SK-N-MC (cell line): ENCODE measurements at regions not wholly inside any gene's neighbourhood (a gene's known extent, or its start where the extent isn't known, plus 50 kb on each side); places are given as distances from the start of the nearest gene placed in this dataset.

Source experiments
- DNase-seq: peaks from one replicate; pipeline ENCODE4 v3.0.0-alpha.2; 2011; ENCODE audit warnings: low read depth, low spot score
- H3K27ac ChIP-seq: fragments of 200-600 bp; sonication (generic); 2 replicates; pipeline ENCODE4 v1.5.1; 2016; ENCODE audit warnings: mixed run types
- H3K36me3 ChIP-seq: fragments of 200-600 bp; sonication (generic); 2 replicates; pipeline ENCODE4 v1.6.1; 2017; ENCODE audit warnings: antibody characterized with exemption, low read length, mixed read lengths; ENCODE audit not compliant: insufficient read depth
- H3K4me3 ChIP-seq: fragments of 200-600 bp; sonication (generic); 2 replicates; pipeline ENCODE4 v1.5.1; 2016
- H3K9ac ChIP-seq: fragments of 200-600 bp; sonication (generic); 2 replicates; pipeline ENCODE4 v1.8.0; 2017; ENCODE audit warnings: mixed run types, mixed read lengths; ENCODE audit not compliant: insufficient read length
- H3K9me3 ChIP-seq: fragments of 200-600 bp; sonication (generic); 2 replicates; pipeline ENCODE4 v1.6.1; 2017; ENCODE audit warnings: low read depth, mild to moderate bottlenecking, antibody characterized with exemption, low read length, moderate library complexity, mixed read lengths
- EZH2 ChIP-seq: fragments of 200-600 bp; sonication (generic); IDR thresholded peaks from one replicate; pipeline ENCODE4 v1.6.1; 2017; ENCODE audit warnings: antibody characterized with exemption
- FOXP2 ChIP-seq: optimal IDR thresholded peaks from 2 replicates; pipeline ENCODE3; 2011; ENCODE audit warnings: mild to moderate bottlenecking, moderate library complexity; ENCODE audit not compliant: insufficient read depth; ENCODE audit errors: extremely low read length, control extremely low read depth
- POLR2AphosphoS5 ChIP-seq: IDR thresholded peaks from 2 replicates; pipeline ENCODE4 v1.6.1; 2012; ENCODE audit warnings: mild to moderate bottlenecking, low read depth, low read length, borderline replicate concordance

DNA sequence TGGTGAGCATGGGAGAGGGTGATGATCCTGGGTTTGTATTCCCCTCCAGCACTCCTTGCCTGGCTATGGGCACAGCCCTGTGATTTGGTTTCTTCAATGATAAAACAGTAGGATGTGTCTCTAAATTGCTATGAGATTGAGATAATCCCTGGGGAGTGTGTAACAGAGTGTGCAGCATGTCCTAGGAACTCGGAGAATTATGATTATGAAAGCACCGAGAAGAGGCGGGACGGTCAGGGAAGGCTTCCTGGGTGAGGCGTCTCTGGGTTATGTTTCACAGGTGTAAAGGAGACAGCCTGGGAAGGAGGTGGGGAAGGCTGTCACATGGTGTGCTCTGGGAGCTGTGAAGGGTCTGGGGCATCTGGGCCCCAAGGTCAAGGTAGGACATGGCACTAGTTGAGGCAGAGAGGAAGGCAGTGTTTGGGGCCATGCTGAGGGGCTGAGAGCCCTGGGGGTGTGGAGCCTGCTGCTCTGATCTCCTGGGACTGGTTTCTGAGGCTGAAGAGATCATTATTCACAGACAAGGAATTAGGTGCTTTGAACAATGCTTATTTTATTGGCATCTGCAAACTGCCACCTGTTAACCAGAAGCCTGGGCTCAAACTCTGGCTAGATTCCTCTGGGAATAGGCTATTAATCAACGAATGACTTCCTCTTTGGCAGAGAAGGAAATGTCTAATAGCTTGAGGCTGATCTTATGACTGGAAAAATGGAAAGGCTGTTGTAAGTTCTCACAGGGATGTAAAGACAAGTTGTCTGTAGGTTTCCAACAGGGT, 73.8 kb upstream of the IL12B start:
- no peaks in the 10 kb centered on the region for H3K9me3 ChIP-seq
- H3K36me3 ChIP-seq: no peaks in the 10 kb centered on the region
- H3K27ac ChIP-seq: no peak overlapping the region
- DNase-seq: no peak
- TF ChIP-seq FOXP2 (no peak), EZH2 (no peak), POLR2AphosphoS5 (no peak)
- no peak overlapping the region for H3K4me3 ChIP-seq
- H3K9ac ChIP-seq: no peak overlapping the region

DNA sequence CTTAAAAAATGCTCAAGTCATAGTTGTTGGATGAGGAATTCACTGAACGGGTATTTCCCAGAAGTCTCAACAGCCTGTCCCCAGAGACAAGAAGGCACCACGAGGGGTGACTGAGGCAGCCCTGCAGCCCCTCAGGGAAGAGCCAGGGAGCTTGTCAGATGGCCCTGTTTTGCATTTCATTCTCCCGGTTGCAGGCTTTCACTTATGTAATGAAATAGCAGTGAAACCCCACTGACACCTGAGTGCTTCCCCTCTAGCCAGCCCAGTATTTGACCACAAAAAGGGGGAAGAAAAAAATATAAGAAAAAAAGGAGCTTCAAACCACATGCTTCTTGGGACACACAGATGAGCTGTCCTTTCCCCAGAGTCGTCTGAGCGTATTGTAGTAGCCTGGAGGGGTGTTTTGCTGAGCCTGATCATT, 75.3 kb upstream of the IL12B start:
- TF ChIP-seq EZH2 (no peak), POLR2AphosphoS5 (no peak)
- DNase-seq: no peak
- Histone ChIP-seq H3K4me3 (no peak overlapping the region), H3K9ac (no peak overlapping the region), H3K9me3 (no peaks in the 10 kb centered on the region), H3K27ac (no peak overlapping the region), H3K36me3 (no peaks in the 10 kb centered on the region)

DNA sequence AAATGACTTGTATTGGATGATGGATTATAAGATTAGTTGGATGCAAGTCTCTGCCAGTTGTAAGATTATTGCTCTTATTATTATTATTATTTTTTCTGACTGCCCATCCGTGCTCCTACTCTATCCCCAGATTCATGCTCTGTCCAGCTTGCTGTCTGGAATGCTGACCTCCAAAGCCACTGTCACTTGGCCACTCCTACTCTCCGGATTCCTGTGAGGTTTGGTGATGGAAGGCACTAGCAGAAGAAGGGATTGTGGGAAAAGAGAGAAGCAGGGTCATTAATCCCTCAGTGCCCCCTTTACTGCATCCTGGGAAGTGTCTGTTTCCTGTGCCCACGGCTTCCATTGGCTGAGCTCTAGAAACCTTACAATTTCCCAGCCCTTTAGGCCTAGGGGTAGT, 76.3 kb upstream of the IL12B start:
- no peak overlapping the region for H3K4me3 ChIP-seq
- no peaks in the 10 kb centered on the region for H3K36me3 ChIP-seq
- H3K9me3 ChIP-seq: no peaks in the 10 kb centered on the region
- H3K27ac ChIP-seq: no peak overlapping the region
- no peak for DNase-seq
- no peak for TF ChIP-seq POLR2AphosphoS5
- no peak for TF ChIP-seq EZH2
- TF ChIP-seq FOXP2: no peak
- no peak overlapping the region for H3K9ac ChIP-seq

DNA sequence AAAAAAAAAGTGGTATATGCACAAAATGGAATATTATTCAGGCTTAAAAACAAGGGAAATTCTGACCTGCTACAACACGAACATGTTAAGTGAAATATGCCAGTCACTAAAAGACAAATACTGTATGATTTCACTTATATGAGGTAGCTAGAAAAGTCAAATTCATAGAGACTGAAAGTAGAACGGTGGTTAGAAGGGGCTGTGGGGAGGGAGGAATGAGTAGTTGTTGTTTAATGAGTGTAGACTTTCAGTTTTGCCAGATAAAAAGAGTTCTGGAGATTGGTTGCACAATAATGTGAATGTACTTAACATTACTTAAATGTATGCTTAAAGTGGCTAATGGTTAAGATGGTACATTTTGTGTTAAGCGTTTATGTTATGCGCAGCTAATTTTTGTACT, 79.5 kb upstream of the IL12B start:
- H3K9me3 ChIP-seq: no peaks in the 10 kb centered on the region
- no peak overlapping the region for H3K4me3 ChIP-seq
- H3K36me3 ChIP-seq: no peaks in the 10 kb centered on the region
- DNase-seq: no peak
- no peak overlapping the region for H3K9ac ChIP-seq
- TF ChIP-seq EZH2 (no peak), FOXP2 (no peak), POLR2AphosphoS5 (no peak)
- no peak overlapping the region for H3K27ac ChIP-seq

DNA sequence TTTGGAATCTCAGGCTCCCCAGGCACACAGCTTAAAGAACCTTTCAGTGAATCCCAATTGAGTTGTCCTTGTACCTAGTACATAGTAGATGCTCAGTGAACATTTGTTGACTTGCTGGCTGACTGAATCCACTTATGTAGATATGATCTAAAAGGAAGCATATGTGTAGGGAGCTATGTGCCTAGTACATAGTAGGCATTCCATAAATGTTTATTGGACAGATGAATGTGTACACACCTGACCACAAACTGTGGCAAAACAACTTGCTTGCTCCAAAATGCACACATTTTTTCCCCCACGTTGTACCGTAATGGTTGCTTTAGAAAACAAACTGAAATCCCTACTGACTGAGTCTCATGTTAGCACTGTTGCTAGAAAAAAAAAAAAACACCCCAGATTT, 80.2 kb upstream of the IL12B start:
- Histone ChIP-seq H3K9me3 (no peaks in the 10 kb centered on the region), H3K36me3 (no peaks in the 10 kb centered on the region), H3K4me3 (no peak overlapping the region), H3K27ac (no peak overlapping the region), H3K9ac (no peak overlapping the region)
- no peak for DNase-seq
- TF ChIP-seq EZH2 (no peak), POLR2AphosphoS5 (no peak), FOXP2 (no peak)

DNA sequence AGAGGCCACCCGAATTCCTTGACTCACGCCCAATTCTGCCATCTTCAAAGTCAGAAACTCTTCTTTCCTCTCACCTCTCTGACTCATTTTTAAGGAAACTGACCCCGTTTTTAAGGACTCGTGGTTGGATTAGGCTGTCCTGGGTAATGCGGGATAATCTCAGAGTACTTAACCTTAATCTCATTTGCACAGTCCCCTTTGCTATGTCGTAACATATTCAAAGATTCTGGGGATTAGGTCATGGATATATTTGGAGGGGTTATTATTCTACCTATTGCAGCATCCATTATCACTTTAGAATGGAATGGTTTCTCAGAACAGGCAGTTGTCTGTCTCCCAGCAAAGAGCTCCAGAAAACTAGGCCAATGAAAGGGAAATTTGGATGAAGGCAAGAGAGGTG, 80.8 kb upstream of the IL12B start:
- DNase-seq: no peak

DNA sequence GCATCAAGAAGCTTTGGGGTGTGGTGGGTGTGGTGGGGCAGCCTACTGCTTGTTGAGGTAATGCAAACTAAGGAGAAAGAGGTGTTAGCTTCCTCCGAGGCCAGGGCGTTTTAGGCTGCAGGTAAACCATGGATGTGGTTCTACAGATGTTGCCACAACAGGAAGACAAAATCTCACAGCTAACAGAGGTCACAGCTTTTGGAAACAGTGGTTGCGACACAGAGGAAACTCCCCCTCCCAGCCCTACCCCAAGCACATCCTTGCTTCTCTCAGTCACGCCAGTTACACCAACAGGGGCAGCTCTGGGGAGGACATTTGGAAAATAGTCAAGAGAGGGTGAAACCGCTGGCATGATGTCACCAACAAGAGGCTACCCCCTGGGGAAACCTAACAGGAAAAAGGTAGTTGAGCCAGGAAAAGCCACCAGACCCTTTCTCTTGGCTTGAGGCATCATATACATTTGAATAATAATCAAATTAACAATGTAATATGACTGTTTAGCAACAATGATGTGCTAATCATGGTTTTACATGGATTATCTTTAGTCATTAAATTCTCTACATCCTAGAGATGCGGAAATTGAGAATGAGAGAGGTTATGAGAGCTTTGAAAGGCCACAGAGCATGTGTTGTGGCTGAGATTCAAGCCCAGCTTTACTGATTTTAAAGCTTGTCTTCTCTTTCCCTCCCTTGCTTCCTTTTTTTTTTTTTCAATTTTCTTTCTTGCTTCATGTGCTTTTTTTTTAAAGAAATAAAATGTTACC, 82.2 kb upstream of the IL12B start:
- H3K4me3 ChIP-seq: no peak overlapping the region
- H3K27ac ChIP-seq: no peak overlapping the region
- no peaks in the 10 kb centered on the region for H3K36me3 ChIP-seq
- TF ChIP-seq EZH2 (no peak), POLR2AphosphoS5 (no peak), FOXP2 (no peak)
- no peaks in the 10 kb centered on the region for H3K9me3 ChIP-seq
- DNase-seq: no peak
- H3K9ac ChIP-seq: no peak overlapping the region

More for the DNA sequence above, 80.8 kb upstream of the IL12B start:
- H3K36me3 ChIP-seq: no peaks in the 10 kb centered on the region
- no peak for TF ChIP-seq POLR2AphosphoS5
- no peak for TF ChIP-seq FOXP2
- TF ChIP-seq EZH2: no peak
- no peak overlapping the region for H3K4me3 ChIP-seq
- H3K27ac ChIP-seq: no peak overlapping the region
- no peak overlapping the region for H3K9ac ChIP-seq
- no peaks in the 10 kb centered on the region for H3K9me3 ChIP-seq

DNA sequence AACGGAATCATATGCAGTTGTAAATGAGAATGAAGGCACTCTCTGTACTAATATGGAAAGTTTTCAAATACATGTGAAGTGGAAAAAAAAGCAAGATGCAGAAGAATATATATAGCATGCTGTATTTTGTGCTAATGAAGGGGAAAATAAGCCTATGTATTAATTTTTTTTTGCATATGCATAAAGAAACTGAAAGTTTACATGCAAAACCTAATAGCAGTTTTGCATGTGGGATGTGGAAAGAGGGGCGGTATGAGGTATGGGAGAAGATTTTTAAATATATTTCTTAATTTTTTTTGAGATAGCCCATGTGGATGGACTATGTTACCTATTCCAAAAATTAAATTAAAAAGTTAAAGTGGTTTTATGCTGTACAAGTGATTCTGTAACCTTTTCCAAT, 83.7 kb upstream of the IL12B start:
- H3K9ac ChIP-seq: no peak overlapping the region
- H3K27ac ChIP-seq: no peak overlapping the region
- H3K9me3 ChIP-seq: no peaks in the 10 kb centered on the region
- DNase-seq: no peak
- TF ChIP-seq POLR2AphosphoS5: no peak
- no peak for TF ChIP-seq EZH2
- no peak for TF ChIP-seq FOXP2
- no peaks in the 10 kb centered on the region for H3K36me3 ChIP-seq
- H3K4me3 ChIP-seq: no peak overlapping the region
